ENCODE measurements at regions not wholly inside any gene's neighbourhood (a gene's known extent, or its start where the extent isn't known, plus 50 kb on each side); places are given as distances from the start of the nearest gene placed in this dataset.

GRCh38 chr5:105475401-105475800, 1912.8 kb upstream of the NUDT12 start:
- Histone ChIP-seq H3K27me3 (ENCODE audit: insufficient read depth, low read length) (no peaks in the 10 kb centered on the region), H3K79me2 (ENCODE audit: insufficient read depth, low read length) (no peaks in the 10 kb centered on the region), H3K4me1 (ENCODE audit: control insufficient read depth in 1 of 2, insufficient read depth in 2 of 2, low read length in 2 of 2) (no peaks in the 10 kb centered on the region), H3K9me2 (ENCODE audit: insufficient read depth) (no peaks in the 10 kb centered on the region), H3K4me3 (replicated peaks in 1 of 2; ENCODE audit: low read depth in 1 of 2, low read length in 2 of 2) (no peak overlapping the region), H3K9me3 (ENCODE audit: control insufficient read depth in 1 of 2, insufficient read depth in 1 of 2, low read depth in 1 of 2, low read length in 2 of 2) (no peaks in the 10 kb centered on the region), H3K27ac (ENCODE audit: low read depth, low read length) (no peak overlapping the region), H2AFZ (ENCODE audit: low read depth, low read length, poor library complexity, severe bottlenecking) (no peak overlapping the region), H3K36me3 (ENCODE audit: control insufficient read depth in 1 of 2, insufficient read depth in 2 of 2, low read length in 2 of 2) (no peaks in the 10 kb centered on the region), H3K4me2 (ENCODE audit: low read length) (no peak overlapping the region), H4K20me1 (ENCODE audit: insufficient read depth) (no peaks in the 10 kb centered on the region), H3K9ac (ENCODE audit: low read length) (no peak overlapping the region)
- ChIA-PET RAD21 (ENCODE audit: low non-redundant PET in 1 of 2, low total read pairs in 2 of 2, uncharacterized antibody in 2 of 2, unreplicated experiment in 2 of 2) (no interaction called here), POLR2A (no interaction called here), CTCF (no interaction called here)
- ATAC-seq (no peak), DNase-seq (ENCODE audit: low read depth, low spot score) (no peak)
- intact Hi-C loops (cut with micrococcal nuclease) = no loop called here
- TF ChIP-seq CTCF (IDR thresholded peaks at IDR 0.05 in 2 of 3, conservative IDR thresholded peaks at IDR 0.05 in 1 of 3; ENCODE audit: borderline replicate concordance in 1 of 3, insufficient read depth in 1 of 3, low read depth in 2 of 3, low read length in 2 of 3) (no peak), ZNF274 (IDR thresholded peaks at IDR 0.05; ENCODE audit: low read depth, low read length) (no peak), ZFX (IDR thresholded peaks at IDR 0.05) (no peak), TCF7L2 (IDR thresholded peaks at IDR 0.05; ENCODE audit: borderline replicate concordance, extremely low read depth, insufficient read depth, insufficient read length) (no peak), MAX (IDR thresholded peaks at IDR 0.05) (no peak), EGR1 (IDR thresholded peaks at IDR 0.05; ENCODE audit: low read depth) (no peak), EZH2 (IDR thresholded peaks at IDR 0.05) (no peak), POLR2A (IDR thresholded peaks at IDR 0.05; ENCODE audit: borderline replicate concordance, extremely low read depth, insufficient read depth, insufficient read length) (no peak), CBX3 (IDR thresholded peaks at IDR 0.05; ENCODE audit: low read depth) (no peak), ELF1 (IDR thresholded peaks at IDR 0.05; ENCODE audit: borderline replicate concordance, low read depth) (no peak), YY1 (IDR thresholded peaks at IDR 0.05; ENCODE audit: extremely low read depth, insufficient replicate concordance, low read depth, low read length) (no peak), SIN3A (IDR thresholded peaks at IDR 0.05; ENCODE audit: low read depth) (no peak), RAD21 (IDR thresholded peaks at IDR 0.05; ENCODE audit: low read depth) (no peak), SRF (IDR thresholded peaks at IDR 0.05; ENCODE audit: low read depth) (no peak), CEBPB (IDR thresholded peaks at IDR 0.05; ENCODE audit: low read depth) (no peak), POLR2AphosphoS5 (IDR thresholded peaks at IDR 0.05; ENCODE audit: low read depth, low read length) (no peak)
- TF ChIP-seq, protein P1, sequence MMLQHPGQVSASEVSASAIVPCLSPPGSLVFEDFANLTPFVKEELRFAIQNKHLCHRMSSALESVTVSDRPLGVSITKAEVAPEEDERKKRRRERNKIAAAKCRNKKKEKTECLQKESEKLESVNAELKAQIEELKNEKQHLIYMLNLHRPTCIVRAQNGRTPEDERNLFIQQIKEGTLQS (IDR thresholded peaks at IDR 0.05) = no peak
- BruUV-seq (replicated peaks) = no TSS peak

Measured in HCT116 (cell line).